ENCODE measurements at regions not wholly inside any gene's neighbourhood (a gene's known extent, or its start where the extent isn't known, plus 50 kb on each side); places are given as distances from the start of the nearest gene placed in this dataset.

DNA sequence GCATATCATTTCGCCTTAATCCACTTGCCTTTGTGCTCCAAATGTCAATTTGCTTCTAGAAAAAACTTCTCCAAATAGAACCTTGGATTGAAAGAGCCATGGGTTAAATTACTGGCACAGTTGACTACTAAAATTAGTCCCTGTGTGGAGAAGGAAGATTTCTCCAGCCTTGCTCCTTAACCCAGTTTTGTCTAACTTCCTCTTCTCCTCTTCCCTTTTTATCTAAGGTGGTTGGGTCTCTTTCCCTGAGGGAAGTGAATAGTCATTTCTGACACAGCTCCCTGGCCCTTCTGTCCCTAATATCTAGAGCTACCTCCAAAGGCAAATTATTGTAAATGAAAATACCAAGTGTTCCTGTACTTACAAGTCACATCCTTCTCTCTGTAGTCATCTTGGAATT, 527.9 kb upstream of the TBL1XR1 start (continued):
- TF ChIP-seq ZFP37 (CRISPR knock-in tag; IDR thresholded peaks at IDR 0.05; ENCODE audit: borderline replicate concordance) (no peak), FLYWCH1 (CRISPR knock-in tag; IDR thresholded peaks at IDR 0.05) (no peak)

- no peaks in the 10 kb centered on the region for H3K27me3 ChIP-seq (ENCODE audit: control insufficient read depth in 1 of 2, insufficient read depth in 2 of 2, low read length in 2 of 2)
- TF ChIP-seq BORCS8-MEF2B (CRISPR knock-in tag; IDR thresholded peaks at IDR 0.05) = no peak
- TF ChIP-seq, protein P1, sequence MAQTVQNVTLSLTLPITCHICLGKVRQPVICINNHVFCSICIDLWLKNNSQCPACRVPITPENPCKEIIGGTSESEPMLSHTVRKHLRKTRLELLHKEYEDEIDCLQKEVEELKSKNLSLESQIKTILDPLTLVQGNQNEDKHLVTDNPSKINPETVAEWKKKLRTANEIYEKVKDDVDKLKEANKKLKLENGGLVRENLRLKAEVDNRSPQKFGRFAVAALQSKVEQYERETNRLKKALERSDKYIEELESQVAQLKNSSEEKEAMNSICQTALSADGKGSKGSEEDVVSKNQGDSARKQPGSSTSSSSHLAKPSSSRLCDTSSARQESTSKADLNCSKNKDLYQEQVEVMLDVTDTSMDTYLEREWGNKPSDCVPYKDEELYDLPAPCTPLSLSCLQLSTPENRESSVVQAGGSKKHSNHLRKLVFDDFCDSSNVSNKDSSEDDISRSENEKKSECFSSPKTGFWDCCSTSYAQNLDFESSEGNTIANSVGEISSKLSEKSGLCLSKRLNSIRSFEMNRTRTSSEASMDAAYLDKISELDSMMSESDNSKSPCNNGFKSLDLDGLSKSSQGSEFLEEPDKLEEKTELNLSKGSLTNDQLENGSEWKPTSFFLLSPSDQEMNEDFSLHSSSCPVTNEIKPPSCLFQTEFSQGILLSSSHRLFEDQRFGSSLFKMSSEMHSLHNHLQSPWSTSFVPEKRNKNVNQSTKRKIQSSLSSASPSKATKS (CRISPR knock-in tag; IDR thresholded peaks at IDR 0.05) = no peak
- TF ChIP-seq CC2D1A (CRISPR knock-in tag; IDR thresholded peaks at IDR 0.05) = no peak
- no peak for TF ChIP-seq TFDP2 (CRISPR knock-in tag; IDR thresholded peaks at IDR 0.05)
- no peak for TF ChIP-seq PCBP1 (IDR thresholded peaks at IDR 0.05; ENCODE audit: borderline replicate concordance, low read depth, low read length)
- no peak for ATAC-seq
- H3K4me3 ChIP-seq (replicated peaks in 1 of 3; ENCODE audit: insufficient read depth in 1 of 3, low read depth in 2 of 3, low read length in 3 of 3) = no peak overlapping the region
- no peaks in the 10 kb centered on the region for H3K9me3 ChIP-seq (ENCODE audit: low read length)
- H3K9ac ChIP-seq (ENCODE audit: insufficient read depth, low read depth, low read length) = no peak overlapping the region
- no peak for FAIRE-seq
- ChIA-PET POLR2A (no interaction called here), CTCF (ENCODE audit: low intra/inter-chr PET ratio, low total read pairs) (no interaction called here)
- intact Hi-C loops (cut with micrococcal nuclease; ENCODE audit: unreplicated experiment) = no loop called here
- no TSS peak for BruUV-seq (replicated peaks)
- no peak overlapping the region for H3K4me2 ChIP-seq (ENCODE audit: low read depth, low read length)
- WGBS (ENCODE audit: low lambda C conversion rate) = 27% methylated on average over 3 of the region's 3 CpGs
- in situ Hi-C loops (cut with HindIII; ENCODE audit: extremely low pct_ligation_motif_present, low pct_unique_long_range_greater_than_20kb) = no loop called here
- no peaks in the 10 kb centered on the region for H3K79me2 ChIP-seq (ENCODE audit: insufficient read depth, low read length)
- no peak overlapping the region for H2AFZ ChIP-seq (ENCODE audit: low read length)
- H3K4me1 ChIP-seq (ENCODE audit: insufficient read depth, low read length) = no peaks in the 10 kb centered on the region
- H4K20me1 ChIP-seq (ENCODE audit: insufficient read depth, low read length) = no peaks in the 10 kb centered on the region
- H3K36me3 ChIP-seq (replicated peaks in 1 of 2; ENCODE audit: control insufficient read depth in 1 of 2, insufficient read depth in 2 of 2, low read length in 2 of 2) = no peaks in the 10 kb centered on the region
- no peak for DNase-seq (ENCODE audit: low spot score)
- no peak overlapping the region for H3K27ac ChIP-seq (ENCODE audit: extremely low read length, insufficient read depth, low read length)
Observed at GRCh38 chr3:177726807-177727206, 529.5 kb upstream of the TBL1XR1 start.
